ENCODE measurements at regions not wholly inside any gene's neighbourhood (a gene's known extent, or its start where the extent isn't known, plus 50 kb on each side); places are given as distances from the start of the nearest gene placed in this dataset.

DNA sequence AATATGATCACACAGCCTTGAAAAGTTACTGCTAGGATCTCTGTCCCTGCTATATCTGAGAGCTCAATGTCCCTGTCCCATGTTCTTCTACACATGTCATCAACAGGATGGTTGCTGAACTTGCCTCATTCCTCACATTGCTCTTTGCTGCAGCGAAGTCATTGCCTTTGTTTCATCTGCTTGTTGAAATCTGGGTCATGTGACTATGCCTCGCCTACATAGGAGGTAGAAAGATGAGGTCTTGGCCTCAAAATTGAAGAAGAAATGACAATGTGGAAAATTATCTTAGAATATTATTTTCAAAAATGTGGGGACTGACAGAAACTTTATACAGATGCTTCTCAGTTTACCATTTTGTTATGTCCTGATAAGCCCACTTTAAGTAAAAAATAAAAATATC is 494.2 kb downstream of the SOX5 start:
- no peaks in the 10 kb centered on the region for H3K4me1 Mint-ChIP-seq
- Histone ChIP-seq H3K27me3 (ENCODE audit: control insufficient read depth, insufficient read depth, low read length) (no peaks in the 10 kb centered on the region), H3K4me1 (ENCODE audit: control insufficient read depth, insufficient read depth, low read length, poor library complexity, severe bottlenecking) (no peaks in the 10 kb centered on the region)

DNA sequence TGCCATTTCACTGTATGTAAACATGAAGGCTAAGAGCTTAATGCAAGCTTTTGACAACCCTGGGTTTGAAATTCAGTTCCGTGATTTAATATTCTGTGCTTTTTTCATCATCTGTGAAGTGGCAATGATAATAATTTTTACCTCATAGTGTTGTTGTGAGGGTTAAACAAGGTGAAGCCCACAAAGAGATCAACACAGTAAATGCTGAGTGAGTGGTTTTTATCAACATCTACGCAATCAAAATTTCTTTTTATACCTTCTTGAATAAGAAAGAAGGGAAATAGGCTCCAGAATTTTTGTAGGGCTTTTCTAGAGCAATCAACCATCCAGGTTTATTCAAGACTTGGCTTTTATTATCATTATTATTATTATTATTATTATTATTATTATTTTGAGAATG is 490.8 kb downstream of the SOX5 start:
- Histone ChIP-seq H3K27ac (ENCODE audit: insufficient read depth, low read length, poor library complexity, severe bottlenecking) (no peak overlapping the region), H3K27me3 (ENCODE audit: control insufficient read depth, insufficient read depth, low read length) (no peaks in the 10 kb centered on the region), H3K36me3 (ENCODE audit: control insufficient read depth, insufficient read depth, low read length) (no peaks in the 10 kb centered on the region), H3K4me3 (ENCODE audit: low read depth, low read length) (no peak overlapping the region), H3K9me3 (ENCODE audit: control insufficient read depth in 2 of 2, low read length in 2 of 2) (no peaks in the 10 kb centered on the region), H3K4me1 (ENCODE audit: control insufficient read depth, insufficient read depth, low read length, poor library complexity, severe bottlenecking) (no peaks in the 10 kb centered on the region)
- Mint-ChIP-seq H3K27me3 (no peaks in the 10 kb centered on the region), H3K4me3 (no peak overlapping the region), H3K36me3 (no peaks in the 10 kb centered on the region), H3K9me3 (peaks cover 2 to 27% (median 5%) of the 10 kb centered on the region in 7 donors), H3K4me1 (no peaks in the 10 kb centered on the region), H3K27ac (no peak overlapping the region)
- ATAC-seq (ENCODE audit: low read depth in 2 of 2) (no peak), DNase-seq (no peak)

More for the DNA sequence above, 494.2 kb downstream of the SOX5 start:
- DNase-seq (no peak), ATAC-seq (ENCODE audit: low read depth in 2 of 2) (no peak)
- Histone ChIP-seq H3K9me3 (ENCODE audit: control insufficient read depth in 2 of 2, low read length in 2 of 2) (no peaks in the 10 kb centered on the region), H3K4me3 (ENCODE audit: low read depth, low read length) (no peak overlapping the region), H3K27ac (ENCODE audit: insufficient read depth, low read length, poor library complexity, severe bottlenecking) (no peak overlapping the region), H3K36me3 (ENCODE audit: control insufficient read depth, insufficient read depth, low read length) (no peaks in the 10 kb centered on the region)
- H3K9me3 Mint-ChIP-seq, result peaks cover 0 to 30% (median 8%) of the 10 kb centered on the region in 7 donors
- H3K27me3 Mint-ChIP-seq, result no peaks in the 10 kb centered on the region
- H3K36me3 Mint-ChIP-seq, result no peaks in the 10 kb centered on the region
- H3K27ac Mint-ChIP-seq, result no peak overlapping the region
- H3K4me3 Mint-ChIP-seq, result no peak overlapping the region

DNA sequence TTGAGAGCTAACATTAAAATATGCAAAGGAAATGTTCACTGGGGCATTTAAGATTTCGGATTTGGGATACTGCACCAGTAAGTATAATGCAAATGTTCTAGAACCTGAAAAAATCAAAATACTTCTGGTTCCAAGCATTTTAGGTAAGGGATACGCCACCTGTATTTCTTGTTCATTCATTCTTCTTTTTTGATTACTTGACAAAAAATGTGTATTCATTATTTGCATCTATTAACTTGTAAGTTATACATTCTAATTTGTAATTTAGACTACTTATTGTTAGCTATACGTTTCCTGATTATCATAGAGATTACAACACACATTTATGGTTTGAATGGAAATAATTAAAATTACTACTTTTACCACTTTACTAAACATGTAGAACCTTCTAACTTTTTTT is 486.9 kb downstream of the SOX5 start:
- Histone ChIP-seq H3K4me3 (ENCODE audit: low read depth, low read length) (no peak overlapping the region), H3K4me1 (ENCODE audit: control insufficient read depth, insufficient read depth, low read length, poor library complexity, severe bottlenecking) (no peaks in the 10 kb centered on the region), H3K27ac (ENCODE audit: insufficient read depth, low read length, poor library complexity, severe bottlenecking) (no peak overlapping the region), H3K27me3 (ENCODE audit: control insufficient read depth, insufficient read depth, low read length) (no peaks in the 10 kb centered on the region), H3K9me3 (ENCODE audit: control insufficient read depth in 2 of 2, low read length in 2 of 2) (no peaks in the 10 kb centered on the region), H3K36me3 (ENCODE audit: control insufficient read depth, insufficient read depth, low read length) (no peaks in the 10 kb centered on the region)
- no peaks in the 10 kb centered on the region for H3K27me3 Mint-ChIP-seq
- no peak overlapping the region for H3K27ac Mint-ChIP-seq
- H3K4me1 Mint-ChIP-seq, result no peaks in the 10 kb centered on the region
- no peak for ATAC-seq (ENCODE audit: low read depth in 2 of 2)
- H3K4me3 Mint-ChIP-seq, result no peak overlapping the region
- DNase-seq, result no peak
- H3K36me3 Mint-ChIP-seq, result no peaks in the 10 kb centered on the region
- peaks cover 2 to 27% (median 5%) of the 10 kb centered on the region in 7 donors for H3K9me3 Mint-ChIP-seq

DNA sequence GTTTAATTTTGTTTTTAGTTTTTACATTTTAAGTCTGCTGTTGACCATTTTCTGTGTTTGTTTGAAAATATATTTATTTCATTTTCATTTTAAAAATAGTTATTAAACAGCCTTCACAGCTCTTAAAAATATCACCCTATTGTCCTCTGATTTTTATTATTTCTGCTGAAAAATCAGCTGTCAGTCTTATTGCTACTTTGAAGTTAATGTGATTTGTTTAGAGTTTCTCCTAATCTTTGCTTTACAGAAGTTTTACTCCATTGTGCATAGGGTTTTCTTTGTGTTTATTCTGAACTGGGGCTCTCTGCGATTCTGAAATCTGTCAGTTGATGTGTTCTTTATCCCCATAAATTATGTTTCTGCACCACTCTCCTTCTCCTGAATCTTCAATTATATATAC is 486.3 kb downstream of the SOX5 start:
- no peak overlapping the region for H3K4me3 ChIP-seq (ENCODE audit: low read depth, low read length)
- no peaks in the 10 kb centered on the region for H3K4me1 ChIP-seq (ENCODE audit: control insufficient read depth, insufficient read depth, low read length, poor library complexity, severe bottlenecking)
- no peak overlapping the region for H3K27ac Mint-ChIP-seq
- no peaks in the 10 kb centered on the region for H3K36me3 Mint-ChIP-seq
- H3K27me3 ChIP-seq (ENCODE audit: control insufficient read depth, insufficient read depth, low read length), result no peaks in the 10 kb centered on the region
- no peak overlapping the region for H3K4me3 Mint-ChIP-seq
- peaks cover 2 to 28% (median 10%) of the 10 kb centered on the region in 7 donors for H3K9me3 Mint-ChIP-seq
- DNase-seq, result no peak
- H3K27me3 Mint-ChIP-seq, result no peaks in the 10 kb centered on the region
- no peak for ATAC-seq (ENCODE audit: low read depth in 2 of 2)
- no peaks in the 10 kb centered on the region for H3K36me3 ChIP-seq (ENCODE audit: control insufficient read depth, insufficient read depth, low read length)
- no peaks in the 10 kb centered on the region for H3K9me3 ChIP-seq (ENCODE audit: control insufficient read depth in 2 of 2, low read length in 2 of 2)
- no peaks in the 10 kb centered on the region for H3K4me1 Mint-ChIP-seq
- no peak overlapping the region for H3K27ac ChIP-seq (ENCODE audit: insufficient read depth, low read length, poor library complexity, severe bottlenecking)

DNA sequence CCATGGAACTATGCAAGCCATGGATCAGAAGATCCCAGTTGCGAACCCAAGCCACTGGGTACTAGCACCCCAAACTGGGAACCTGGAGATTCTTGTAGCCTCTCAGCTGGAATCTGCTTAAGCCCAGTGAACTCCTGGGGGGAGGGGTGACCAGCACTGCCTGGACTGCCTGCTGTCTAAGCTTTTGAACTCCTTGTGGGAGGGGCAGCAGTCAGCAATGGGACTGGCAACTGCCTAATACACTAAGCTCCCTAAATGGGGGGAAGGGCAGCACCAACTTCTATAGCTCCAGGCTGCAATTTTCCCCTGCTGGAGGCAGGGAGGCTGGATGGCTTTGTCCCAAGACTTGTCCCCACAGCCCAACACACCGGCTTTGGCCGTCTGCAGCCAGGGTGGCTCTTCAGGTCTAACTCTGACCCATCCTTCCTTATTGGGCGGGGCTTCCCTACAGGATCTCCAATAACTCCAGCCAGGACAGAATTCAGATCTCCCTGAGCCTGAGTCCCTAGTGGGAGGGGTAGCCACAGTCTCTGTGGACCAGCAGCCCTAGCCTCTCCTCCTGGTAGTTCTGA is 485.1 kb downstream of the SOX5 start:
- H3K4me3 Mint-ChIP-seq, result no peak overlapping the region

DNA sequence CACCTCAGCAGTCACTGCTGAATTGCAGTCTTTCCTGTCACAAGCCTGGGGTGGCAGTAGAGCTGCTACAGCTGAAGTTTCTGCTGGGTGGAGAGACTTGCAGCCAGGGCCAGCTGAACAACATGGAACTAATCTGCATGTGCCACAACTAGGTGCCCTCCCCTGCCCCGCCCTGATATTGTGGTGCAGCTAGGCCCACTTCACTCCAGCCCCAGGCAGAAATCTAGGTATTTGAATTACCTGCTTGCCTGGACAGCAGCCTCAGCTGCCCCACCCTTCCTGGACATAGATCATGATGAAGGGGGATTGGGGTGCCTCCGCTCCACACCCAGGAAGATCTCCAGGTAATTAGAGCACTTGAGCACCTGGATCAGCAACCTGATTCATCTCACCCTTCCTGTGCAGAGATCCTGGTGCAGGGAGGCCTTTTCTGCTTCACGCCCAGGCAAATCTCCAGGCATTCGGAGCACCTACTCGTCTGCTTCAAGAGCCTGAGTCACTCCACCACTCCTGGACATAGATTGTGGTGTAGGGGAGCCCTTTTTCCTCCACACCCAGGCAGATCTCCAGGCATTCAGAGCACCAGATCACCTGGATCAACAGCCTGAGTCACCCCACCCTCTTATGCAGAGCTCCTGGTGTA is 477.0 kb downstream of the SOX5 start:
- peaks cover 2 to 40% (median 17%) of the 10 kb centered on the region in 7 donors for H3K9me3 Mint-ChIP-seq
- Histone ChIP-seq H3K27ac (ENCODE audit: insufficient read depth, low read length, poor library complexity, severe bottlenecking) (no peak overlapping the region), H3K4me3 (ENCODE audit: low read depth, low read length) (no peak overlapping the region), H3K4me1 (ENCODE audit: control insufficient read depth, insufficient read depth, low read length, poor library complexity, severe bottlenecking) (no peaks in the 10 kb centered on the region), H3K27me3 (ENCODE audit: control insufficient read depth, insufficient read depth, low read length) (no peaks in the 10 kb centered on the region), H3K36me3 (ENCODE audit: control insufficient read depth, insufficient read depth, low read length) (no peaks in the 10 kb centered on the region), H3K9me3 (ENCODE audit: control insufficient read depth in 2 of 2, low read length in 2 of 2) (peaks cover 4% of the 10 kb centered on the region in 2 experiments)
- ATAC-seq (ENCODE audit: low read depth in 2 of 2) (no peak), DNase-seq (no peak)
- no peak overlapping the region for H3K4me3 Mint-ChIP-seq
- no peak overlapping the region for H3K27ac Mint-ChIP-seq
- H3K4me1 Mint-ChIP-seq, result no peaks in the 10 kb centered on the region
- no peaks in the 10 kb centered on the region for H3K36me3 Mint-ChIP-seq
- H3K27me3 Mint-ChIP-seq, result no peaks in the 10 kb centered on the region

More for the DNA sequence above, 485.1 kb downstream of the SOX5 start:
- ATAC-seq (ENCODE audit: low read depth in 2 of 2) (no peak), DNase-seq (no peak)
- no peaks in the 10 kb centered on the region for H3K4me1 Mint-ChIP-seq
- no peak overlapping the region for H3K4me3 ChIP-seq (ENCODE audit: low read depth, low read length)
- H3K27ac ChIP-seq (ENCODE audit: insufficient read depth, low read length, poor library complexity, severe bottlenecking), result no peak overlapping the region
- no peaks in the 10 kb centered on the region for H3K36me3 ChIP-seq (ENCODE audit: control insufficient read depth, insufficient read depth, low read length)
- H3K9me3 ChIP-seq (ENCODE audit: control insufficient read depth in 2 of 2, low read length in 2 of 2), result no peaks in the 10 kb centered on the region
- no peaks in the 10 kb centered on the region for H3K4me1 ChIP-seq (ENCODE audit: control insufficient read depth, insufficient read depth, low read length, poor library complexity, severe bottlenecking)
- H3K27me3 ChIP-seq (ENCODE audit: control insufficient read depth, insufficient read depth, low read length), result no peaks in the 10 kb centered on the region
- H3K36me3 Mint-ChIP-seq, result no peaks in the 10 kb centered on the region
- no peak overlapping the region for H3K27ac Mint-ChIP-seq
- H3K27me3 Mint-ChIP-seq, result no peaks in the 10 kb centered on the region
- H3K9me3 Mint-ChIP-seq, result peaks cover 2 to 38% (median 13%) of the 10 kb centered on the region in 7 donors

DNA sequence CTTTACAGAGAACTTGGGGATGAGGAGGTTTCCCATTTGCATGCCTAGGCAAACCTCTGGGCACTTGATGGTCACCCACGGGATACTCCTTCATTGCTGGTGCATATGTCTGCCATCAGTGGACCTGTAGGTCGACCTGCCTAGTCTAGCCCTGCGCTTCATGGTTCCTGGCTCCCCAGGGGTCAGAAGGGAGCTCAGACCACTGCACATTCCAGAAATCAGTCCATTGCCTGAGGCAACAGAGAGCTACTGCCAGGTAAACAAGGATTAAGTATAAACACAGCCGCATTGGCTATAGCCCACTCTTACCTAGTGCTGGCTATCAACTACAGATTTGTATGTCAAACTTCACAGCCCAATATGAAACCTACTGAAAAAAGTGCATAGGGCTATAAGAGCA is 476.4 kb downstream of the SOX5 start:
- DNase-seq (no peak), ATAC-seq (ENCODE audit: low read depth in 2 of 2) (no peak)
- Mint-ChIP-seq H3K9me3 (peaks cover 2 to 33% (median 16%) of the 10 kb centered on the region in 7 donors), H3K27me3 (no peaks in the 10 kb centered on the region), H3K27ac (no peak overlapping the region), H3K36me3 (no peaks in the 10 kb centered on the region), H3K4me1 (no peaks in the 10 kb centered on the region), H3K4me3 (no peak overlapping the region)
- Histone ChIP-seq H3K27me3 (ENCODE audit: control insufficient read depth, insufficient read depth, low read length) (no peaks in the 10 kb centered on the region), H3K4me1 (ENCODE audit: control insufficient read depth, insufficient read depth, low read length, poor library complexity, severe bottlenecking) (no peaks in the 10 kb centered on the region), H3K36me3 (ENCODE audit: control insufficient read depth, insufficient read depth, low read length) (no peaks in the 10 kb centered on the region), H3K27ac (ENCODE audit: insufficient read depth, low read length, poor library complexity, severe bottlenecking) (no peak overlapping the region), H3K4me3 (ENCODE audit: low read depth, low read length) (no peak overlapping the region), H3K9me3 (ENCODE audit: control insufficient read depth in 2 of 2, low read length in 2 of 2) (peaks cover 4% of the 10 kb centered on the region in 2 experiments)

DNA sequence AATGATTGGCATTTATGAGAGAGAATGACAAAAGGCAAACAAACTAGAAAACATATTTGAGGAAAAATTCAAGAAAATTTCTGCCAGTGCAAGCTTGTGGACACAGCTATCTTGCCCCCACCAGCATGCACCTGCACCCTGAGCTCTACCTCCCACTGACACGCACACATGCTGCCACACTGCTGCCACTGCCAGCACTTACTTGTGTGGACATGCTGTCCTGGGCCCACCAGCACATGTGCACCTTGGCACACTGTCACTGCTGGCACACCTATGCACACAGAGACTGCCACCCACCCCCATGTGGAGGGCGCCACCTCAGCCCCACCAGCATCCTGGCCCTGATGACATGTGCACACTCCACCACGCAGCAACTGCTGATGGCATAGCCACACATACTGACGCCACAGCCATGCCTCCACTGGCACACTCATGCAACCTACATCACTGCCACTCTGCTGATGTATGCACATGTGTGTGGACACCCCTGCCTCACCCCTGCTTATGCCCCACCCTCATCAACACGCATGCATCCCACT is 475.0 kb downstream of the SOX5 start:
- Histone ChIP-seq H3K9me3 (ENCODE audit: control insufficient read depth in 2 of 2, low read length in 2 of 2) (peaks cover 4% of the 10 kb centered on the region in 2 experiments), H3K36me3 (ENCODE audit: control insufficient read depth, insufficient read depth, low read length) (no peaks in the 10 kb centered on the region), H3K4me3 (ENCODE audit: low read depth, low read length) (no peak overlapping the region), H3K27me3 (ENCODE audit: control insufficient read depth, insufficient read depth, low read length) (no peaks in the 10 kb centered on the region), H3K27ac (ENCODE audit: insufficient read depth, low read length, poor library complexity, severe bottlenecking) (no peak overlapping the region), H3K4me1 (ENCODE audit: control insufficient read depth, insufficient read depth, low read length, poor library complexity, severe bottlenecking) (no peaks in the 10 kb centered on the region)
- DNase-seq (no peak), ATAC-seq (ENCODE audit: low read depth in 2 of 2) (no peak)
- H3K9me3 Mint-ChIP-seq, result peaks cover 2 to 29% (median 15%) of the 10 kb centered on the region in 7 donors
- H3K4me3 Mint-ChIP-seq, result no peak overlapping the region
- H3K27me3 Mint-ChIP-seq, result no peaks in the 10 kb centered on the region
- no peaks in the 10 kb centered on the region for H3K36me3 Mint-ChIP-seq
- H3K27ac Mint-ChIP-seq, result no peak overlapping the region
- no peaks in the 10 kb centered on the region for H3K4me1 Mint-ChIP-seq

Data from CD4-positive, CD25-positive, alpha-beta regulatory T cell (primary cell).